GM08714 (cell line): ENCODE measurements at regions not wholly inside any gene's neighbourhood (a gene's known extent, or its start where the extent isn't known, plus 50 kb on each side); places are given as distances from the start of the nearest gene placed in this dataset.

Experiments
- H3K4me3 ChIP-seq: fragments of 200-500 bp; sonication (Bioruptor generic); 2 replicates; pipeline ENCODE4 v1.5.1; 2014; ENCODE audit warnings: mild to moderate bottlenecking, low read length, inconsistent platforms
- ZNF274 ChIP-seq: IDR thresholded peaks from 2 replicates; pipeline ENCODE4 v1.6.1; 2012; ENCODE audit warnings: mild to moderate bottlenecking, low read depth, low read length

DNA sequence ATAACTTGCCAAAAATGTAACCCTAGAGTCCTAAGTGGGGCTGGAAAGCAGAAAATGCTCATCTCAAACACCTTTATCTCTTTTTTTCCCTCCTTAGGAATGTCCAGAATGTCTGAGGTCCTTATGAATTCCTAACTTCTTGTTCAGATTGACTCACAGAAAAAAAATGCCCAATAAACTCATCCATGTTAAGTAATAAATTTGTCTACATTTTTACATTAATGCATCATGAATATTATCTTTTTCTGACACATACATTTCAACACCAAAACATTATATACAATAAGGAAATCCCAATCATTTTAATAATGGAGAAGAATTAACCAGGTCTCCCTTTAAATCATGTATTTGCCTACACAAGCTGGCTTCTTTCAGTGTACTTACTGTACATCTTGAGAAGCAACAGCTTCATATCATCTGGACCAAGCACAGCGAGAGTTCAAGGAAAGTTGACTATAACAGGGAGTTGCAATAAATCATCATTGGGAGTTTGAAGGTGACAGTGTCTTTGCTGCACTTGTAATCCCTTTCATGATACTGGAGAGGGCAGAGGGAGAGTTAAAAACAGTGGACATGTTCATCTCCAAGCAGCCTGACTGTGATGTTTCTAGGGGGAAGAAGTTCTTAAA is 565.2 kb downstream of the LTN1 start:
- TF ChIP-seq ZNF274: no peak
- H3K4me3 ChIP-seq: no peak overlapping the region

DNA sequence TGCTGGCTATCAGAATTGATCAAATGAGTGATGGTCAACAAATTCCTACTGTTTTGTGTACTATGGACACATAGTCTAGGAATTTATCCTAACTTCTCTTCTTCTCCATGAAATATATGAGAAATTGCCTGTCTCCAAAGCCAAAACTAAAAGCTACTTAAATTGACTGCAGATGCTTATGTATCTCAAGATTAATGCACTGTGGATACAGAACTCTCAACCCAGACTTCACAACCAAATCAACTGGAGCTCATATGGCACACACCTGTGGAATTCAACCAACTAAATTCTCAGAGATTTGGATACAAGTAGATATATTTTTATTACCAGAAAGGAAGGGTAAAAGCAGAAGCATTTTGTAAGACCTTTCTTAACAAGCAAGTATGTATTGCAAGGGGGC is 566.1 kb downstream of the LTN1 start:
- TF ChIP-seq ZNF274: no peak
- no peak overlapping the region for H3K4me3 ChIP-seq

DNA sequence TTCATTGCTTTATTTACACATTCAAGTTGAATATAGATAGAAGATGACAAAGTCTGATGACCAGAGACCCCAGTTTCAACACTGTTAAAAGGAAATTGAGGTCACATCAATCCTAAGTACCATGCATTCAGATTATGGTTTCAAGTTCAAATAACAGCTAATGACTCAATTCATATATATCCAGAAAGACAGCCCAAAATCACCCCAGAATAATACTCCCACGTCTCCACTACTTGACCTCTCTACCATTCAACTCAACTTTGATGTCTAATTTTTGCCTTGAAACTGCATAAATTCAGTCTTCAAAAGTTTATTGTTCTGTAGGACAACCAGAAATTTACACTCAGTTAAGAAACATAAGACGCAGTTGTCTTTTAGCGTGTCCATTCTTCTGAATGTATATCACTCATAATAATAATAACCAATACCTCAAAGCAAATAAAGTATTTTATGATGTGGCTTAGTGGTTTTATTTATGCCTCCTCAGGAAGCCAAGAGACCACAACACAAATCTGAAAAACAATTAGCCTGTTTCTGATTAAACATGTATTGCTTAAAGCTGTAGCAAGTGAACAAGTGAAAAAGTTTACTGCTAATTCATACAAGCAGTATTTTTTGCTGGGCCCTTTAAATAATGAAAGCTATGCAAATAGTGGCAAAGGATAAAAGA is 569.0 kb downstream of the LTN1 start:
- no peak overlapping the region for H3K4me3 ChIP-seq
- TF ChIP-seq ZNF274: no peak

DNA sequence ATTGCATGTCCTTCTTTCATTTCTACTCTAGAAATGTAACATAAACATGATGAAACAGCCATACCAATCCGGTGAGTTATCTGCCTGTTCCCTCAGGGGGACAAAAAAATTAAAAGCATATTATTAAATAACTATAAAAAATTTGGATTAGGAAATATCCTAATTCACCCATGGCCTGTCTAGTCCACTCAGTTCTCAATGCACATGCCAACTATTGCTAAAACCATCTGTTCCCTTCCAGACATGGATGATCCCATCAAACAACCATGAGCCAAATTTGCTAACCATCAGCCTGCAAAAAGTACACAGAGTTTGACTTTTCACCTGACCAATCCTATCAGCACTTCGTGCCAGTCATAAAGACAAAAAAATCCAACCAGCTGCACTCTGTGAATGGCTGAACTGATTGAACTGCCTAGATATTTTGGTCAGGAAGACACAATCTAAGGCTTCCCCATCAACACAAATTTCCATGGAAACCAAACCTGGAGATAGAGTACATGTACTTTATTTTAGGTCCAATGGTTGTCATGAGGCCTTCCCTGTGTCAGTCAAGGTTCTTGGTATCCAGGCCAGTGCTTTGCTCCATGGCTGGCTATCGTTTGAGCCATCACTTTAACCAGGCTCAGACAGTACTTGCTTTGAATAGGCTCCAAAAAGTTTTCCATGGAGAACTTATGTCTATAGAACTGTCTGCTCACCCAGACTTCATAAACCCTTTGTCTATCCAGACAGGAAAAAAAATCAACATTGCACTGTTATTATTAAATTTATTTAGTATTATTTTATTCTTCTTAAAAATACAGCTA is 570.8 kb downstream of the LTN1 start:
- no peak for TF ChIP-seq ZNF274

DNA sequence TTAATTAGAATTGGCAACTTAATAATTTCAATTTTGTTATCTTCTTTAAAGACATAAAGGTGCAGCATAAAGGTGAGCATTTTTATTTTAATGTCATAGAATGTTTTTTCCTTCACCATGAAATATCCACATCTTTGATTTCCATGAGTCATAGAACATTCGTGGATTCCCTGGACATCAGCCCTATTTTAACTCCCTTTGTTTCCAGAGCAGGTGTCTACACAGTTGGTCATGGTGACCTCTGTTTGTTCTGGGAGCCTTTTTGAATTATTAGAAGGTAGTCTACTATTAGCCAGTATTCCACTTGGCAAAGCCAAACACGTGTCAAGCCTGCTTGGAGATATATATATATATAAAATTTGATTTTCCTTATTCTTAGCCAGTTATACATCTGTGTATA is 572.9 kb downstream of the LTN1 start:
- TF ChIP-seq ZNF274: no peak
- no peak overlapping the region for H3K4me3 ChIP-seq

More for the DNA sequence above, 570.8 kb downstream of the LTN1 start:
- no peak overlapping the region for H3K4me3 ChIP-seq

DNA sequence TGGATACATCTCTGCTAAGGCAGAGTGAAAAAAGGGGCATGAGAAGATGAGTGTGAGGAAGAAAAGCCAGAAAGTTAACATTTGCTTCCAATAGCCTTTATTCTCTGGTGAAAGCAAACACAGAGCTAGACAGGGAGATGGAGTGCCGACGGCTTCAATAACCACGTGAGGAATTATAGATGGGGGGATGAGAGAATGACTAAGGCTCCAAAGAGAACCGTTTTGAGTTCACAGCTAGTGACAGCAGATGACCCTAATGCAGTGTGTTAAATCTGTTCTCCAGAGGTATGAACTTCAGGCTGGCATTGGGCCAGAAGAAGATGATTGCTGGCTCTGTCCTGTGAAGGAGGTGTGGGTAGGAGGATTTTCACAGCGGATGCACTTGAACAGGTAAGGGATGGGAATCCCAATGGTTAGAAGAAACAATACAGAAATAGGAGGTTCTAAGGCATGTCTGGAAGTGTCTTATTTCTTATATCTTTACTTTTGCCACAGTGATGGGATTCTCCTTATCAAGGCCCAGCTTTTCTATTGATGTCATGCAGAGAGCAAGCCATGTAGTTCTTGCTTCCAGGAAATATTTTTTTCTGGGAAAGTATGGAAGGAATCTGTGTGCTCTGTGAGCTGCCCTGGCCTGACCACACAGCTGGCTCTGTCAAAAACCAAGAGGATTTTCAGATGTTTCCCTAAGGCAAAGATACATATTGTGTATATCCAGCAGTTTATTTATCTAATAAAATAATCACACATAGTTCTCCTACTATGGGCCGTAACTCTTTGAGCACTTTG is 573.8 kb downstream of the LTN1 start:
- TF ChIP-seq ZNF274: no peak
- no peak overlapping the region for H3K4me3 ChIP-seq

DNA sequence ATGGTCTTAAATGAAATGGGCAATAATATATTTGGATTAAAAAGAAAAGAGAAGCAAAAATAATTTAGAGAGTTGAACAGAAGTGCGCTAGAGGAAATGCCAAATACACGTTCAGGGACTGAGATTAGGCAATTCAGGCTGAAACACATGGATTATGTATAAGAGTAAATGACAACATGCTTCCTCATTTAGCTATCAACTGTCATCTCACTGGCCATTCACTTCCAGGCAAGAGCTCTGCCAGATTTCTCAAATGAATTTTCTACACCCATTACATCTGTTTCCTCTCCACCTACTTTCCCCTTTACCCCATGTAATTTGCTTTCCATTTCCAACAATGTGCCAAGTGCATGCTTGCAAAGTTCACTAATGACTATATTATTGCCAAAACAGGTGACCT is 582.4 kb downstream of the LTN1 start:
- H3K4me3 ChIP-seq: no peak overlapping the region
- no peak for TF ChIP-seq ZNF274

DNA sequence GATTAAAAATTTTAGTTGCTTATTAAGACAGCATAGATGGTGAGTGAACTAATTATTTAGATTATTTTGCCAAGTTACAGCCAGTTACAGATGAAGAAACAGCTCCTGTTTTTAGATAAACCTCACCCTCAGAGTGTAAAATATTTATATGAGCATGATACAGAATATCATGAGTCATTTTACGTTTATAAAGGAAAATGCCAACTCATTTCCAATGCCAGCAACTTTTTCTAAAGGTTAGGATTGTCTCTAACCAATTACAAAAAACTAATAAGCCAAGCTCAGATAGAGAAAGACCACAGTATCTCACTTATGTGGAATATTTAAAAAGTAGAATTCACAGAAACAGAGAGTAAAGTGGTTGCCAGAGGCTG is 590.1 kb downstream of the LTN1 start:
- no peak overlapping the region for H3K4me3 ChIP-seq
- no peak for TF ChIP-seq ZNF274

DNA sequence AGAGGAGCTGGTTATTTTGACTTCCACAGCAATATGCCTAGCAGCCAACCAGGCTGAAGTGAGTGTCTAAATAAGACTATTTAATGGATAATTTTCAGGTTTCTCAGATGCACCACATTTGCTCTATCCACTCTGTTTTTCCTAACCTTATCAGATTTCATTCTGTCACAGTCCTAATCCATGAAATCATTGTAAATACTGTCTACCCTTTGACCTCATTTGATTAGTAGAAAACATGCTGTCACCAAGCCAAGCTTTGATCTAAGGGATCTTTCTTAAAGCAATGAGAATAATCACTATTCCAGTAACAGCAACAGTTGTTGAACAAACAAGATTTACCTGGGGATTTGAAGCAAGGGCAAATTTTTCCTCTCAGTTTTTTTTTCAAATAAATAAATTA is 595.6 kb downstream of the LTN1 start:
- no peak overlapping the region for H3K4me3 ChIP-seq
- TF ChIP-seq ZNF274: no peak

DNA sequence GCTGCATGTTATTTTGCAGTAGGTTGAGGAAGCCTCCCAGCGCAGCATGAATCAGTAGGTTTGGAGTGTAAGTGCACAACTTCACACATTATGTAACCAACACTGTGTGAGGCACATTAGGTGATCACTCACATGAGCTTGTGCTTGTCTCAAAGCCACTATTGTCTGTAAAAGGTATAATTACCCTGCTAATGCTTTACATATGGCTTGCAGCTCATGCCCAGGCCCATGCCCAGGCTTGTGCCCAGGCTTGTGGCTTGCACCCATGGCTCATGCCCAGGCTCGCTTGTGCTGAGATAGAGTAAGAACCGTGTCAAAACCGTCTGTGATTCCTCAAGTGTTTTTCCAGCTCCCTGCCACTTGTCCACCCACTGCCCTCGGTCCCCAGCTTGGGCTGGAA is 596.3 kb downstream of the LTN1 start:
- H3K4me3 ChIP-seq: no peak overlapping the region
- no peak for TF ChIP-seq ZNF274

DNA sequence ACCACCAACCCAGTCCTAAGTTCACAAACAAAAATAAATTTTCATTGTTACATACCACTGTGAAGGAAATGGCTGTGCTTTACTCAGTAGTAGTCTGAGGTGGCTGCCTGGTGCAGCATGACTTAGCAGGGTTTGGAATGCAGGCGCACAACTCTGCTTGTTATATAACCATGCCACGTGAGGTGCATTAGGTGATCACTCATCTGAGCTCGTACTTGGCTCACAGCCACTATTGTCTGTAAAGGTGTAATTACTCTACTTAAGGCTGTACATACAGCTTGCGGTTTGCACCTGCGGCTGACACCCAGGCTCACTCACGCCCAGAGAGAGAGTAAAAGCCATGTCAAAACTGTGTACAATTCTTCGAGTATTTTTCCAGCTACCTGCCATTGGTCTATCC is 599.4 kb downstream of the LTN1 start:
- no peak for TF ChIP-seq ZNF274
- H3K4me3 ChIP-seq: no peak overlapping the region

DNA sequence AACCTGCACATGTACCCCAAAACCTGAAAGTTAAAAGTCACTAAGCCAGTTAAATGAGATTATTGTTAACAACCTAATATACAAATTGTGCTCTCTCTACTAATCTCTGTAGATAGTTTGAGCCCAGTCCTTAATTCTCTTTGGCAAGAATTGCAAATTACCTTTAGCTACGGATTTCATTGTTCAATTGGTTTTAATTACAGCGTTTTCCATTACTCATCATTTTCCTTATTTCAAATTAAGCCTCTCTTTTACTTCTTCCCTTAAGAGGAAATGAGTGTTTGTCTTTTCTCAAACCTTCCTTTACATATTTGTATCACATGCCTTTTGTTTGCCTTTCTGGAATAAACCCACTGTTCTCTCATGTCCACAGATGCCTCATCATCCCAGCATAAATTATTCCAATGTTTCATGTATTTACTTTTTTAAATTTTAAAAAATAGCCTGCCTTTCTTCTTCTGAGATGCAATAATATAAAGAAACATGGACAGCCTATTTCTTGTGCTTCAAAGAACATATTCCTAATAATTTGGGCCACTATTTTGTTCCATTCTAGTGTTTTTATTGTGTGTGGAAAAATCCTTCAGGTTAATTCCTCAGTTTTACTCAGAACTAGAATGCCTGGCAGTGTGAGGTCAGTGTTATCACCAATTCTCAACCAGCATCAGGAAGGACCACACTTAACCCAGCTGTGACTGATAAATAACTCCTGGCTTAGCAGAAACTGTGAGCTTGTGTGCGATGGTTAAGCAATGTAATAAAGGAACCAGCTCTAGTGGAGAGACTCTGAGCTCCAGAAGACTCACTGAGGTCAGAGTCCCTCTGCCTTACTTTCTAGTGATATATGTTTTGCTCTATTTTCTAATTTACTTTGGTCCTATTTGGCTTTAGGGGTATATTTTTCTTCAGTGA is 600.5 kb downstream of the LTN1 start:
- H3K4me3 ChIP-seq: no peak overlapping the region
- TF ChIP-seq ZNF274: no peak

DNA sequence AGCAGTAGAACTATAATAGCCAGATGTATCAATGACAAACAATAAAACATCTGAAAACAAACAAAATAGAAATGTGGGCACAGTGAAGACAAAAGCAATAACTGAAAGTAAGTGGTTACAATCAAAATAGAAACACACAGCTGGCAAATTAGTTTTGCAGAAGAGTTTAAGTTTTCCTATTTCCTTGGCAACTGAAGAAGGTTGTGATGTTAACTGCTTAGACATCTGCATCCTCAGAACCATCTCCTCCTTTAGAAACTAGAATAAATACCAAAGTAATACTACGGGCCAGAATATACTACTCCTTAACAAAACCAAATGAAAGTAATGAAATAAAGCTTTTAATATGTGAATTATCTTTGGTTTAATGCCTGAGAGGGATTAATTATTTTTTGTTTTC is 605.5 kb downstream of the LTN1 start:
- no peak overlapping the region for H3K4me3 ChIP-seq
- TF ChIP-seq ZNF274: no peak
